RCC 7860 (cell line): ENCODE measurements at regions not wholly inside any gene's neighbourhood (a gene's known extent, or its start where the extent isn't known, plus 50 kb on each side); places are given as distances from the start of the nearest gene placed in this dataset.
A peak's percentile ranks its signal among the peaks of the same experiment; 100 is the strongest.

Experiments used
- DNase-seq: peaks from one replicate; pipeline ENCODE4 v3.0.0-alpha.2; 2015; ENCODE audit warnings: low spot score
- FAIRE-seq: peaks from 2 replicates; lab custom pipeline; 2012; peaks lifted over from hg19 to GRCh38; lab: Jason Lieb, UNC

DNA sequence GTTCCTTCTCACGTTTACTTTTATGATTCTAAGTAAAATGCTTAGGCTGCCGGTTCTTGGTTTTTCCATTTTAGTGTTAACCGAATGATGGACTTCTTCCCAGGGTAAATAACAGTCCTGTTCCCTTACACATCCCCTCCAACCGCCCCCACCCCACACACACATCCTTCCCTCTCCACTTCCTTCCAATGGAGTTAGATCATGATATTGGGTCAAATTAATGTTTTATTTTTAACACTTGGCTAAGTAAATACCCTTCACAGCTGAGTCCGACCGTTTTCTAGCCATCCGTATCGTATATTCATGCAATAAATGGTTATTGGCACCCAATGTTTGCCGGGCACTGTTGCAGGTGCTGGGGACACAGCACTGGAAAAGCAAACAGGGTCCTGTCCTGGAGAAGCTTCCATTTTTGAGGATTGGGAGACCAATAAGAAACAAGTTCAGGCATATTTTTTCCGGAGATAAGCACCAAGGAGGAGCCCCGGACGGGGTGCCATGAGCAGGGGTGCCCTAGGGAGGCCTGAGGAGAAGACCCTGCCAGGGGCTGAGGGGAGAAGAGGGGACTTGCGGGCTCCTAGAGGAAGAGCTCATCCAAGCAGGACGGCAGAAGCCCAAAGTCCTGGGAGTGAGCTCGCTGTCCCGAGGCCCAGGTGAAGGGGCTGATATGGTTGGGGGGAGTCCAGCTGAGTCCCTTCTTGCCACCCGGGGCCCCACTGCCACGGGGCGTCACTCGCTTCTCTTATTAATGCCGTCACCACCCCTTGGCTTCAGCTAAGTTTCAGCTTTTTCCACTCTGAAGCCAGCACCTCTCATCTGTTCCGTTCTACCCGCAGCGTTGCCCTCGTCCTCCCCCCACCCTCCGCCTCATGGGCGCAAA, 126.0 kb upstream of the RET start:
- DNase-seq = no peak
- no peak for FAIRE-seq

DNA sequence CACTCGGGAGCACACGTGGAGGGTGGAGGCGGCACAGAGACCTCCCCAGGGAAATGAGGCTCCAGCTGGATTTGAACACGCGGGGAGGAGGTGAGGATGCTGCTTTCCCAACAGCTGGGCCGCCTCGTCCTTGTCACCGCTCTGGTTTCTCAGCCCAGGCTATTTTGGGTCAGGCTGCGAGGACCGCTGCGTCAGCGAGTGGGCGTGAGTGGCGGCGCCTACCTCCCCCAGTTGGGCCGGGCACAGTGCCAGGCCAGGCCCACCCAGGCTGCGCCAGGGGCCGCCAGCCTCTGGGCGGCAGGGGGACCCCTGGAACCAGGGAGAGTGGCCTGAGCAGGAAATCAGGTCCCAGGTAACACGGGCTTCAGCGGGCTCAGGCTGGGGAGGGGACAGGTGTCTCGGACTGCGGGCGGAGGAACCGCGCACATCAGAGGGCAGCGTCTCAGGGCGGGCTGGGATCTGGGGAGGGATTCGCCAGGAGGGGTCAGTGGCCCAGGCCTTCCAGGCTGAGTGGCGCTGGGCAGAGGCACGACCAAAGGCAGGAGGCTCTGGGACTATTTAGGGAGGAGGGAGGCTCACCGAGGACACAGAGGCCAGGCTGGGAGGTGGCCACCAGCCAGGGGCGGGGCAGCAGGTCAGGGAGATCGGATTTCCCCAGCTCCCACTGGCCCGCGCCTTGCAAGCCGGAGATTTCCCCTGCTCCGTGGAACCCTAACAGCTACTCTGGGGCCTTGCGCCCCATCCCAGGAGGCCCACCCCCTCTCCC, 125.2 kb upstream of the RET start:
- no peak for FAIRE-seq
- no peak for DNase-seq

DNA sequence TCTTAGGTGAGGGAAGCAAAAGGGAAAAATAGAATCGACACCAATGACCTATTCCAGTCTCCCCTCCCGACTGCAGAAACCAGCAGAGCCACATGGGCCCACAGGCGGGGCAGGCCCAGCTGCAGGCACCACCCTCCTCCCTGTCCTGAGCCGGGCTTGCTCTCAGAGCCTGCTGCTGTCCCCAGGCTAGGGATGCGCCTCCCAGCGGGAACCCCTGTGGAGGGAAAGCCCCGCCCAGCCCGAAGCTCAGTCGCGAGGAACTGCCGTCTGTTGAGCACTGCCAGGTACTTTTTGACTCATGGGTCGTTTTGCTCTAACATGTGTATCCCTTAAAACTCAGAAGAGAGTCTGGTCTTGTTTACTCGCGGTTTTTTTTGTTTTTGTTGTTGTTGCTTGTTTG, 124.5 kb upstream of the RET start:
- FAIRE-seq = no peak
- DNase-seq = no peak

DNA sequence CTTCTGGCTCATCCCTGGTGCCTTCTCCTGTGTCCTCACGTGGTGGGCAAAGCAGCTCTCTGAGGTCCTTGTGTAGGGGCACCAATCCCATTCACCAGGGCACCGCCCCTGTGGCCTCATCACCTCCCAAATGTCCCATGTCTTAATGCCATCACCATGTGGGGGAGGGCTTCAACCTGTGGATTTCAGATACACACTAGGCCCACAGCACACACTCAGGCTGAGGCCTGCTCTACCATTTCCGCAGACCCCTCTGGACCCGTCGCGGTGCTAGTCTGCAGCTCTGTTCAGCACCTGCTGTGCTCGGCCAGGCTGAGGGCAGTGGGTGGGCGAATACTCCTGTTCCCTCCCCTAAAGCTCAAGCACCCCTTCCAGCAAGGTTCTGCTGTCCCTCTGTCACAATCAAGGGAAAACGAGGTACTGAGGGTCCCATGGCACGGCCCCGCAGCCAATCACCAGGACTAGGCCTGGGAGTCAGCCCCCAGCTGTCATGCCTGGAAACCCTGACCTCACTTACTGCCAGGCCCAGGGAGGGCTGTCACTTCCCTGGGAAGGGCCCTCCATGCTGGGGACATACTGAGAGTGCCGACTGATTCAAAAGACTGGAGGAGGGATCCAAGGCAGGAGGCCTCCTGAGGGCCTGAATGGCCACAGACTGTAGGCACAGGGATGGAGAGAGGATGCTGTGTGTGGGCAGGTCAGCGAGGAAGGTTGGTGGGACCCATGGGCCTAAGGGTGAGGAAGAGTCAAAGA, 123.8 kb upstream of the RET start:
- no peak for FAIRE-seq
- no peak for DNase-seq

DNA sequence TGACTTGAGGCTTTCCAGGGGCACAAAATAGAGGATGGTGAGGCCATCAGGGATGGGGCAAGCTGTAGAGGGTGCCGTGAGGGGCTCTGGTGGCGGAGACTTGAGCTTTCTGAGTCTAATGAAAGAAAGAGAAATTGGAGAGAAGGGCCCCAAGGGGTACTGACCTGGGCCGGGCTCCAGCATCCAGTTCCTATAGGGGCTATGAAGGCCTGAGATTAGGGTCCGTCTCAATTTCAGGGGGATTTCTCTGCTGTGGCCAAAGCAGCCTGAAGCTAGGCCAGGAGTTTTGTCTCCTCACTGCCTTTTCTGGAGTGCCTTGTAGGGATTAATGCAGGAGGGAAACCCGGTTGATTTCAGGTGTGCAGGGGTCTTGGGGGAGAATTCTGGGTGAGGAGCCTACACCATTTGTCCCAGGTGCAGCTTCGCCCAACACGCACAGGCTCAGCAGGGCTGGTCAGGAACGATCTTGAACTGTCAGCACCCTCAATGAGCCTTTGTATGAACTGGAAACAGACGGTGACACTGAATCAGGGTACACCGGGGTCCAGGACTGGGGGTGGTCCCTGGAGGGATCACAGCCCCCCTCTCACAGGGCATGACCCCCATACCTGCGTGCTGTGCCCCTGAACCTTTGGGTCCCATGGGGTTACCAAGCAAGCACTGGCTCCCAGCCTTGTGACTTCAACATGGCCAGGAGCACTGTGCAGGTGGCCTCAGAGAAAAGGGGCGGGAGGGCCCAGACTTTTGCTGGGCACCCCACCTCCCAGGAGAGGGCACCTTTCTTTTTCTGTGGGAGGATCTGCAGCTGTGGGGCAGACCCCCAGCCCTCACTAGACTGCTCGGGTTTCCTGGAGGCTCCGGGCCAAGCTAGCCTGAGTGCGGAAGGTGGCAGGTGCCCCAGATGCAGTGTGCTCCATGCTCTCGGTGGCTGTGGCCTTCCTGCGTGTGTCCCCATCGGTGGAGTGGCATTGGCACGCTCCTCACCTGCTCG, 122.9 kb upstream of the RET start:
- FAIRE-seq (no peak), DNase-seq (no peak)

DNA sequence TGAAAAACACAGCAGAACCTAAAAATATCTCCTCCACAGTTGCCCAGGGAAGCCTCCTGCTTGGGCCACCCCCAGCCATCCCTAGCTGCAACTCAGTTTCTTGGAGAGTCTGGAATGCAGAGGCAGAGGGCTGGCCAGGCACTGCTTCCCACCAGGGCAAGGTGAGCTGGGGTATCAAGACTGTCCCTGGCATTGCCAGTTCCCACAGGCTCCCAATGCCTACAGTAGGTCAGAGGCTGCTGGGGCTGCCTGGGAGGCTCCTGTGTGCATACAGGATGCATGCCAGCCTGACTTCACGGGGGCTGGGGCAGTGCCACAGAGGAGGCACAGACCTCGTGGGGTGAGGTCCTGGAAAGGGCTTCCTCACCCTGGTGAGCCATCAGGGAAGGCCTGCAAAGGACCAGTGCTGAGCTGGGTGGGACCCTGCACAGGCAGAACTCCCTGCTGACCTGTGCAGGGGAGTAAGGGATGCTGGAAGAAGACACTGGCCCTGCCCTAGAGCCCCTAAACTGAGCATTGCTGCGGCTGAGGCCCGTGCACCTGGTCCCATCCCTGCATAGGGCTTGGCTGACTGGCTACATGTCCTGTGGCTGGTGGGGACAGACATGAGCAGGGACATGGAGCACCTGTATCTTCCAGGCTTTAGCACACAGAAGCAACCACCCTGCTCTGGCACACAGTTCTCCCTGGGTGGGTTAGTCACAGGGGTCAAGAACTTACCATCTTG, 121.9 kb upstream of the RET start:
- DNase-seq (no peak), FAIRE-seq (no peak)

DNA sequence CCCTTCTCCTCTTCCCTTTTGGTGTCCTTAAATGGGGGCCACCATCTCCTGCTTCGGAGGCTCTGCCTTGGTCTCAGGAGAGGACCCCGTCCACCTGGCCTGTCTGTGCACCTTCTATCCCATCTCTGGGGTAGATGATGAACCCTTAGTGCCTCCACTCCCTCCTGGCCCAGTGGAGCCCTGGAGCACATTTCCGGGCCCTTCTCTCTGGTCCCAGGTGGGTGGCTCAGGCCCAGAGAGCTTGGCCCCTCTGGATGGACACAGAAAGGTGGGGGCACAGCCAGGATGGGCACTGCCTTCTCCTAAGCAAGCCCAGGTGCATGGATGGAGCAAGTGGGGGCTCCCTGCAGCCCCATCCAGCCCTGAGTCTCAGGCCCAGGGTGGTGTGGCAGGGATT, 121.4 kb upstream of the RET start:
- DNase-seq (no peak), FAIRE-seq (no peak)

DNA sequence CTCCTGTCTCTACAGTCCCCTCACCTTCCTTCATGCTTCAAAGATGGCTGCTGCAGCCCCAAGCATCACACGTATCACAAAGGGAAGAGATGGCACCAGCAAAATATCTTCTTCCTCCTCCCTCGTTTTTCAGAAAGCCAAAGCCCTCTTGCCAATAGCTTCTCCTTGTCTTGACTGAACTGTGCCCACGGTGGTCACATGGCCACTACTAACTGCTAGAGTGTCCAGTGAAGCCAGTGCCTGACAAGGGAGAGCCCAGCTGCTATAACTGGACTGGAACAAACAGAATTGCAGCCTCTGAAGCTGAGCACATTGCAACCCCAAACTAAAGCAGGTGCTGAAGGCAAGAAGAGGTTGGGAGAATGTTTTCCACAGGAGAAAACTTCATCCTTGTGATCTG, 120.8 kb upstream of the RET start:
- no peak for FAIRE-seq

DNA sequence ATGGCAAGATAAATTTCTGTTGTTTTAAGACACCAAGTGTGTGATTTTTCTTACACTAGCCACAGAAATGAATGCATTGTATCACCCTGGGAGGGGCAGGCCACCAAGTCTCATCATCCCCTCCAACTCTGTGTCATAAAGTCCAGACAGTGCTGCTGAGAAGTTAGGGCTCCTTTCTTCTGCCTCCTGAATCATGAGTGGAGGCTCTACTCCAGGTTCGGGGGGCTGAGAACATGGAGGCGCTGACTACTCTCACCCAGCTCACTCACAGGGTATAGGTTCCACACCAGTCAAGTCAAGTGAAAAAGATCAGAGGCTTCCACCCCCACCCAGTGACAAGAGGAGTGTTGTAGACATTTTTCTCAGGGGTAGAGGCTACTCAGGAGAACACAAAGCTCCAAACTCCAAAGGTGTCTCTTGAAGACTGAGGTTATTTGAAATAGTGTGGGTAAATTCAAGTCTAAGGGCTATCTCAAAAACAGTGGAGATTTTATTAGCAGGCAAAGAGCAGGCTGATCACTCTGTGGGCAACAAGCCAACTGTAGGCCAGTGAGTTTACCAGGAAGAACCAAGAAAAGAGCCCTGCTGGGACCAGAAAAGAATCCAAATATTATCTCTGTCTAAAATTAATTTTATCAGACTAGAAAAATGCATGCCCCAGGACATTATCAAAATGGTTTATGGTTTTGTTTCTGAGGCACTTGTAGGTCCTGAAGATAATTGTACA, 118.6 kb upstream of the RET start:
- DNase-seq (no peak), FAIRE-seq (no peak)

More for the DNA sequence above, 120.8 kb upstream of the RET start:
- no peak for DNase-seq

DNA sequence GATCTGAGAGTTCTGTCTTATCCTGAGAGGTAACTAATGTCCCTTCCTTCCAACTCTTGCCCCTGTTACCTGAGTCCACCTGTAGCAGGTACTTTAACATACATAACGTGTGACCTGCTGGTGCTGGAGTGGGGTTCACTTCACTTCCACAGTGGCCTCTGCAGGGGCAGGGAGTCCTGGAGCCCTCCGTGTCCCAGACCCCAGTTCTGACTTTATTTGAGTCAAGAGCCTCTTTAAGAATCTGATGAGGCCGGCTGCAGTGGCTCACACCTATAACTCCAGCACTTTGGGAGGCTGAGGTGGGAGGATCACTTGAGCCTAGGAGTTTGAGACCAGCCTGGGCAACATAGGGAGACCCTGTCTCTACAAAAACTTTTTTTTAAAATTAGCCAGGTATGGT, 117.0 kb upstream of the RET start:
- FAIRE-seq = no peak
- no peak for DNase-seq

DNA sequence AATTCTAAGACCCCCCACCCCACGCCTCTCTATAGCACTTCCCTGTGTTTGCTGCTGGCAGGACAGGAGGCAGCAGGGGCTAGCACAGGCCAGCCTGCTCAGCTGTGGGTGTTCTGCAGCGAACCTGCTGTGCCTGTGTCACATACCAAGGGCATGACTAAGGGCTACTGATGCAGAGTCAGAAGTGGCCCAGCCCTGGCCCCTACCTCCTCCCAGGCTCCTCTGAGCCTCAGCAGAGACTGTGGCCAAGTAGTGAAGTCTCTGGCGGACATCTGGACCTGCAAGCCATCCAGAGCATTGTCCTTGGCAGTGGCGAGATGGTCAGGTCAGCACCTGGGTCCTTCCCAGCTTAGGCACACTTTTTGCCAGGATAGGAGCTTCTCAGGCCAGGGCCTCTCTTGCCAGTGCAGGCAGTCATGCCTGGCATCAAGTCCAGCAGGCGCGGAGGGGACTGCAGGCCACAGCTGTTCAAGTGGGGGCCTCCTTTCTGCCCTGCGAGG, 116.3 kb upstream of the RET start:
- FAIRE-seq (no peak), DNase-seq (peak; percentile 31)

DNA sequence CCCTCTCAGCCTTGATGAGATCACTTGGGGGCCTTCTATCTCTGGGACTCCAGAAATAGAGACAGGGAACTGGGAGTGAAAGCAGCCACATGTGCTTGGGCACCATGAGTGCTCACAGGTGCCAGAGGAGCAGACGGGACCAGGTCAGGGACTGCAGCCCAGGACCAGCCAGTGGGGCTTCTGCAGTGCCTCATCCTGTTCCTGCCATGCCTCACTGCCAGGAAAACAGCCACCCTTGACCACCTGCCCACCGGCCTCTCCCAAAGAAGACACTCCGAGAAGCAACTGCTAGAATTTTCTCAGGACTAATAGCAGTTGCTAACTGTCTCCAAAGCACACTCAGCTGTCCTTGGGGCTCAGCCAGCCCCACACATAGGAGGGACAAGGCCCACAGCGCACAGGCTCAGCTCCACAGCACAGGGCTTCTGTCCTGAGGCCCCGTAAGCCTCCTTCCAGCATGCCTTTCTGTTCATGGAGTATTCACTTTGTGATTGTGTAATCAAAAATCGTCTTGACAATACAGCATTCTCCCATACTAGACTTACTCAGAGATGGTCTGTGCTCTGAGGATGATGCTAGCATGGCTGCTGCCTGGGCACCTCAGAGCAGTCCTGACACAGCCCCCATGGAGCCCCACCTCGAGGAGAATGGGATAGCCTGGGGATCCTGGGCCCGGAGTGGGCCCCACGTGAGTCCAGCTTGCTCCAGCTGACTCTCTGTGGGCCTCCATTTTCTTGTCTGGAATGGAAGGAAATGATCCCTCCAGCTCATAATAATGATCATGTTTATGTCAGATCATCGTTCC, 115.7 kb upstream of the RET start:
- FAIRE-seq (no peak), DNase-seq (no peak)

DNA sequence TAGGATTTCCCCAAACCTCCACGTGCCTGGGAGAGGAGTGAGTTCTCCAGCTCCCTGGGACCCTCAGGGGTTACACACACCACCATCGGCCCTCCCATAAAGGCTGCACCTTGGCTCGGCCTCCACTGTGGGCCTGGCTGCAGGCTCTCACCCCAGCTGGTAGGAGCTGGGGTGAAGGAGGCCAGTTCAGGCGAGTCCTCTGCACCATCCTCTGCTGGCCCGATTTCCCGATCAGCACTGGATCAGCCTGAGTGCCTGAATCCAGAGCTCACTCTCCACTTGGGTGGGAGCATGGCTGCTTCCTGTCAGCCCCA, 115.1 kb upstream of the RET start:
- no peak for FAIRE-seq

DNA sequence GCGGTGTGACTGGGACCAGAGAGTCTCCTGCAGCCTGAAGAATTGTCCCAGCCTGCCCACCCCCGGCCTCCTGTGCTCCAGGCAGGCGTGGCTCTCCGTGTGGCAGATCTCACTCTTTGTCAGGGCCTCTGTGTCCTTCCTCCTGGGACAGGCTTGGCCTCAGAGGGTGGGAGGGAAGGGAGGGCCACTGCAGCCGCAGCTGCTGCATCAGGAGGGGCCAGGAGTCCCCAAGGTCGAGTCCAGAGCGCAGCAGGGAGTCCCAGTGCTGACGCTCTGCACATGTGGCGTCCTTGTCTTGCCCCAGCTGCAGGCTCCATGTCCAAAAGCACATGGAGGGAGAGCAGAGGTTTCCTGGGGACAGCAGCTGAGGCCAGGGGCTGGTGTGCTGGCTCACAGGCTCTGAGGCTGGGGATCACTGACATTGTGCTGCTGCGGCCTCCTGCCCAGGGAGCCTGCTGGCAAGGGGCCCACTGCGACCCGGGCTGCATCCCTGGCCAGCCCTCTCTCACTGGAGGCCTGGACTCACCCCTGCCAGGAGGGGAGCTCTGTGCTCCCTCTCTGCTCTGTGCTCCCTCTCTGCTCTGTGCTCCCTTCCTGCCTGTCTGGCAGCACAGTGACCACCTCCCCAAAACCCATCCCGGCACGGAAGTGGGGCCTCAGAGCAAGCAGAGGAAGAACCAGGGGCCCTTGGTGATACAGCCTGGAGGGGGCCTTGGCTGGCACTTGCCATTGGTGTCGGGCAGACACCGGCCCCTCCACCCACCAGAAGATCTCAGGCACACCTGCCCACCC, 114.6 kb upstream of the RET start:
- DNase-seq = no peak
- no peak for FAIRE-seq

More for the DNA sequence above, 115.1 kb upstream of the RET start:
- no peak for DNase-seq

DNA sequence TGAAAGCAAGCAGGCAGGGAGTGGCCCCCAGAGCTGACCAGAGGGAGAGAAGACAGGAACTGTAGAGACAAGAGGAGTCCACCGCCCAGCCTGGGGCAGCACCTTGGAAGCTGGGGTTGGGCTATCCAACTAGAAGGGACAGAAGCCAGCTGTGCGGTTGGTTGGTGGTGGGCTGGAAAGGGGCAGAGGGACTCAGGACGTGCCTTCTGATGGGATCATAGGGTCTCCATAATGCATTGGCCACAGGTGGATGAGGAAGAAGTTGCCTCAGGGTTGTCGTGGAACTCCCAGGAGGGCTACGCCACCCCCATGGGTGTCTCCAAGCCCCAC, 114.0 kb upstream of the RET start:
- DNase-seq (no peak), FAIRE-seq (no peak)

DNA sequence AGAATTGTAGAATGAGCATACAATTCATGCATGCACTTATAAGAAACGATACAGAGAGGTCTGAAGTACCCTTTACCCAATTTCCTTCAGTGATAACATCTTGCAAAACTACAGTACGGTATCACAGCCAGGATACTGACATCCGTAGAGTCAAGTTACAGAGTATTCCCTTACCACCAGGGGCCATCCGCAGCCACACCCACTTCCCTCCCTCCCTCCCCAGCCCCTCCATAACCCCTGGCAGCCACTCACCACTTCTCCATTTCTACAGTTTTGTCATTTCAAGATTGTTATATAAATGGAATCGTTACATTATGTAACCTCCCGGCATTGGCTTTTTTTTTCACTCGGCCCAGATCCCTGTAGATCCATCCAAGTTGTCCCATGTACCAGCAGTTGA, 113.6 kb upstream of the RET start:
- FAIRE-seq = no peak

DNA sequence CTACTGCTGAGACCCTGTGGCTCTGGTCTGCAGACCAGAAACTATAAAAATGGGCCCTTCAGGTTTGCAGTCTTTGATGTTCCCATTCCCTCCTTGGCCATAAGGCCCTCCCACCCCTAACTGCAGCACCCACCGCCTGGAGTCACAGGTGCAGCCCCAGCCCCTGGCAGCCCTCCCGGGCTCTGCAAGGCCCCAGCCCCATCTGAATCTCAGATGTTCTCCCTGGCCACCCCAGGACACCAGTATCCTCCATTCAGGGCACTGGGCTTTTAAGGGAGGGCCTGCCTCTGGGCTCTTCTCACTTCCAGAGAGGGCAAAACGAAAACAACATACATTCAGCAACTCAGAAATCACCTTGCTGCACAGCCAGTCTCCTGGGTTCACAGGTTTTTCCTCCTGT, 107.7 kb upstream of the RET start:
- FAIRE-seq (no peak), DNase-seq (no peak)

More for the DNA sequence above, 113.6 kb upstream of the RET start:
- DNase-seq = no peak
